ENCODE measurements at regions not wholly inside any gene's neighbourhood (a gene's known extent, or its start where the extent isn't known, plus 50 kb on each side); places are given as distances from the start of the nearest gene placed in this dataset.

GRCh38 chr1:22231068-22231593, 88.2 kb upstream of the WNT4 start:
- TF ChIP-seq CTCF (IDR thresholded peaks at IDR 0.05; ENCODE audit: low read depth, low read length, poor library complexity, severe bottlenecking) (no peak), EZH2phosphoT487 (IDR thresholded peaks at IDR 0.05; ENCODE audit: borderline replicate concordance, low read length) (no peak)
